ENCODE measurements at regions not wholly inside any gene's neighbourhood (a gene's known extent, or its start where the extent isn't known, plus 50 kb on each side); places are given as distances from the start of the nearest gene placed in this dataset.

DNA sequence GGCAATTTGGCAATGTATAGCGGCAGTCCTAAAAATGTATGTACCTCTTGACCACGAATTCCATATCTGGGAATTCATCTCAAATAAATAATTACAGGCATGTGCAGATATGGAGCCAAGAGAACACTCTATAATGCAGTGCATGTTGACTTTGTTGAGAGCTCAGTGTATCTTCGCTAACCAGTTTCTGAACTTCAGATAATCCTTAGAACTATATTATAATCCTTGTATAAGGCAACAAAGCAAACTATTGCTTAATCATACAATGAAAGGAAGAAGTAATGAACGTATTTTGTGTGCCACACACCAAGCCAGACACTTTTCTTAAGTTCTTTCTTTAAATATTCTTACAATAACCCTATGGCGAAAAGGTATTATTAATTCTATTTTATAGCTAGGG, 168.5 kb downstream of the SMIM20 start (continued):
- no peak for TF ChIP-seq CHD7 (IDR thresholded peaks at IDR 0.05; ENCODE audit: insufficient replicate concordance, low read length)
- TF ChIP-seq CTBP2 (IDR thresholded peaks at IDR 0.05; ENCODE audit: borderline replicate concordance, insufficient read depth, insufficient read length, low read length), result no peak
- no peak for TF ChIP-seq SP2 (IDR thresholded peaks at IDR 0.05; ENCODE audit: low read length)

All from H1 (cell line).